HG02943 (cell line): ENCODE measurements at regions not wholly inside any gene's neighbourhood (a gene's known extent, or its start where the extent isn't known, plus 50 kb on each side); places are given as distances from the start of the nearest gene placed in this dataset.

ENCODE experiments used
- ATAC-seq: cut with Tn5 transposase; IDR thresholded peaks from one replicate; pipeline ENCODE4 v1.9.1; 2021; ENCODE audit warnings: mild to moderate bottlenecking, low read depth, moderate library complexity; ENCODE audit not compliant: unreplicated experiment

DNA sequence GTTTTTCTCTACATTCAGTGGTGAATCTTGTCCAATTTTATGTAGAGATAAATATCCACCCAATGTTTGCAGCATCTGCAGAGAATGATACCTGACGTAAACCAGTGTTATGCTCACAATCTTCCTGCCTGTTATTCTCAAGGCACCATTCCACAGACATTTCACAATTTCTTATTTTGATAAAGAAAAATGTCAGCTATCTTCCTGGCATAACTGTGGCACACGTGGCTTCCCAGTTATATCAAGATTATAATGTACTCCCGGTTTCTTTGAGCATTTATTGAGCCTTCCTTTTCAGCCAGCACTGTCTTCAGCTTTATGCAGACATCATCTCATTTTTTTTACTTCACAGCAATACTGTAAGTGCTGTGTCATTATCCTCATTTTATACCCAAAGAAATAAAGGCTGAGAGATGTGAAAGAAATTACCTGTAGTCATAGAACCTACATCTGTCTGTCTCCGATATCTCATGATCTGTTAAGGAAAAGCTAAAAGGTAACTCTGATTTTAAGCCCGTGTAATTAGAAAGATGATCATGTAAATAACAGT lies 1300.8 kb upstream of the TENM3 start:
- no peak for ATAC-seq

DNA sequence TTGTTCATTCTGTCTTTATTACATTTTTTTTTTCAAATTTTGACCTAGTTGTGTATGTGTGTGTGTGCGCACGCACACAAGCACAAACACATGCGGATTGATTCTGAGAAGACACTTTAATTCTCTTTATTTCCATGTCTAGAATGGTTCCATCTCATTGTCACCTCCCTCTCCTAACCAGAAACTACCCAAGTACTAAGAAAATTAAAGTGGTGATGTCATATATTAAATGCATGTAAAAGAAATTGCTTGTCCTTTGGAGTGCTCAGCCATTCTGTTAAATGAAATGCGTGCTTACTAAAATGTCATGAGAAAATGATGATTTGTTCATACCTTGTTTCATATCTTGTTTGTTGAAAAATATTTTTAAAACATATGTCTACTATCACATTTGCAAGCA lies 1297.0 kb upstream of the TENM3 start:
- no peak for ATAC-seq

DNA sequence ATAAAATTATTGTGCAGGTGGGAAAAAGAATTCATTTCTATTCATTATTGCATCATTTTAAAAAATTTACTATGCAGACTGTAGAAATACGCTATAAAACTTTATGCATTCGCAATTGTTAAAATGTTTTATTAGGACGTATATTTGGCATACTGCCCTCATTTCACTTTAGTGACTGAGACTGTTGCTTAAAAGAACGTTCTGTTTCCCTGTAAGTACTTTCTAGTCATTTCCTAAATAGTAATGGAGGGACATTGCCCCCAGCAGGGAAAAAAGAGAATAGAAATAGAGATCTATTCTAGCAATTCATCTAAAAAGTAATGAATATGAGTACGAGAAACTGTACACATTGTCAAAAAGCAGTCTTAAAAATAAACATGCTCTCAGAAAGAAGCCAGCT lies 1295.8 kb upstream of the TENM3 start:
- ATAC-seq = no peak

DNA sequence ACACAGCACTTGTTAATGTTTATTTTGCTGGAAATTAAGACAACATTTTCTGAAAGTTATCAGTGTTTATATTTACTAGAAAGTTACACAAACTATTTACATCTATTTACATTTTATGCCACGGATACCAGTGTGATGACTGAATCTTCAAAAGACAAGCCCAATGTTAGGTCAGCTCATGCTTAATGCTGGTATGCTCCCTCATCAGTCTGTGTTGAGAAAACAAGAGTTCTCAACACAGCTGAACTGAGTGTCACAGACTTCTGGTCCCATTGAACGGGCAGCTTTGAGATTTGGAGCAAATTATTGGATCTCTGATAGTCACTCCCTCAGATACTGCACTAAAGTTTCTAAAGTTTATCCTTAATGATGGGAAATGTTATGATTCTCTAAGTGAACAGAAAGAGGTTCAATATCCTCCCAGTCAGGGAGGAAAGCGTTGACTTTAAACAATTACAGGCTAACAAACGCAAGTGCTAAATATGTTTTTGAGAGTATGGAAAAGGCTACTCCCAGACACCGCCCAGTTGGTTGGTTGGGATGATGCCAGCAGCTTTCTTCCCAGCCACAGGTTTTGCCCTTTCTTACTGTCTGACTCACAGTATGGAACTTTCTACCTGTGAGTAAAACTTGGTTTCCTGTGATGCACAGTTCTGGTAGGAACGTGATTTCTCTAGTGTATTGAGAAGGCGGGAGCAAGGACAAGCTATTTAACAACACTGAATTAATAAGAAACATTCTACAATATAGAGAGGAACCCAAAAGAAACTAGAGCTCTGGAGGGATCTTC lies 1293.6 kb upstream of the TENM3 start:
- ATAC-seq = no peak

DNA sequence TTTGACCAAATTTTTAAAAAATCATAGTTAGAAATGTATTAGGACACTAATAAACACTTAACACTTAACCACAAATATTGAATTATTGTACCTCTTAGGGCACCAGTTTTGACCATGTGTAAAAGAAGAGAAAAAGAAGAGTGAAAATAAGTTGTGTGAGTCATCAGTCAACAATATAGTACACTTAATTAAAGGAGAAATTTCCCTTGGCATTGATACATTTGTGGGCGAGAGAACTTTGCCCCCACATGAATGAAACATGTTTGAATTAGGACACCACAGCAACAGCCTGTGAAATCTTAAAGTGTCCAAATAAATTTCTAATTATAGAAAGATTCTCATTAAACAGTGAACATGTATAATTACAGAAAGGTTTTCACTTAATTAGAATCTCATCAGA lies 1292.8 kb upstream of the TENM3 start:
- no peak for ATAC-seq

DNA sequence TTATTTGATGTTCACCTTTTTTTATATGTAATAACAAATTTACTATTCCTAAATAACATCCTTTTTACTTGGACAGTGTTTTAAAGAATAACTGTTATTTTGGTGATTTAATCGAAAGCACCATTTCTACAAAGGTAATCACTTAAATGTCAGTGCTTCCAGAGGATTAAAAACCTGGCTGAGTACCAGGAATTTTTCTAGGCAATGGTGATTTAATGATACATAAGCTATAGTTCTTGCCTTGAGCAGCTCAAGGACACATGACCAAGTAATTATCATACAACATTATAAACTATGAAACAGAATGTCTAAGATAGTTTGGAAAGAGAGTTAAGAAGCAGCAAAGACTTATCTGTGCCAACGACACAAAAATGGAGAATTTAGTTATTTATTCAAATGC lies 1291.9 kb upstream of the TENM3 start:
- ATAC-seq = no peak

DNA sequence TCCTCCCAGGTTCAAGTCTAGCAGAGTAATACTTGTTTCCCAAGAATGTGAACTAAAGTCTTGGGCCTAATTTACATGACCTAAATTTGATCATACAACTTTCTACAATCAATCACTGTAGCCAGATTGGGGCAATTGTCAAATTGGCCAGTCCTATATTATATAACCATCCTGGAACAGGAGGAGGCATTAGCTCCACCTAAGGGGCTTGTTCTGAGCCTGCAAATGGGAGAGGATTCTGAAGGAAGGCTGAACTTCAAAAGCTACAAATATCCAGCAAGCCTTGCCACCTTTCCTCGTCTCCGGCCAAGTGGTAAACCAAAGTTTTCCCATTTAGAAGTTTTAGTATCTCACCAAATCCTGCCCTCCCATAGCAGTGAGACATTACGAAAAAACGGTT lies 1289.6 kb upstream of the TENM3 start:
- ATAC-seq = no peak

DNA sequence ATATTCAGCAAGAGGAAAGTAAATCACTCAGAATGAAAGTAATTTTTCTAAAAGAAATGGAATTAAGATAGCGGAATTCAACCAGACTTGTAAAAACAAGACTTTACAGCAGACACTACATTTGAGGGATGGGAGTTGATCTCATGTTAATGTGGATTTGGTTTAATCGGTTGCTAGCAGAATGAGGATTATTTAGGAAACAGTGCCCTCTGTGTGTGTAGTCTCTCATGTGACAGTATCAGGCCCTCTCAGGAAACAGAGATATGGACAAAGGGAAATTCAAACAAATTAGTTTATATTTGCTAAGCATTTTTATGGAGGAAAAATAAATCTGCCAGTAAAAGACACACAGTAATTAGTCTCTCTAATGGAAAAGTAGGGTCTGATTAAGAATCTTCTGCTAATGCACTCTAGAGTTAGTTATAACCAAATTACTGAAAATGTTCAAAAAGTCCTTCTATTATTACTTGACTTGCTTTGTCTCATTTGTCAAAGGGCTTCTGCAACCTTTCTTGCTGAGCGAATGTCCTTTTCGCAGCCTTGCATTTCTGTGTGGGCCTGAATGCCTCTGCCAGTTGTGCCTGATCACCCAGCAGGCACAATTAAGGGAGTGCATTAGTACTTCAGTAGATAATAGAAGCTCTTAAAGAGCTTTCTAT lies 1282.3 kb upstream of the TENM3 start:
- ATAC-seq = no peak

DNA sequence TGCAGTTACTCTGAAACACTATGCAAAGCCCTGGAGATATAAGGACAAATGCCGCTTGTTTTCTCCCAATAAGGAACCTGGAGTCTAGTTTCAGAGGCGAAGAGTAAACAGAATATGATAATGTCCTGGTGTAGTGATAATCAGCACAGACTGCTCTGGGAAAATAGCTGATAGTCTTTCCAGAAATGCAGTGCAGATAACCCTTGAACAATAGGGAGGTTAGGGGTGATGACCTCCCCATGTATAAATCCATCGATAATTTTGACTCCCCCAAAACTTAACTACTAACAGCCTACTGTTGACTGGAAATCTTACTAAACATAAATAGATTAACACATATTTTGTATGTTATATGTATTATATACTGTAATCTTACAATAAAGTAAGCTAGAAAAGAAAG lies 1280.9 kb upstream of the TENM3 start:
- no peak for ATAC-seq

DNA sequence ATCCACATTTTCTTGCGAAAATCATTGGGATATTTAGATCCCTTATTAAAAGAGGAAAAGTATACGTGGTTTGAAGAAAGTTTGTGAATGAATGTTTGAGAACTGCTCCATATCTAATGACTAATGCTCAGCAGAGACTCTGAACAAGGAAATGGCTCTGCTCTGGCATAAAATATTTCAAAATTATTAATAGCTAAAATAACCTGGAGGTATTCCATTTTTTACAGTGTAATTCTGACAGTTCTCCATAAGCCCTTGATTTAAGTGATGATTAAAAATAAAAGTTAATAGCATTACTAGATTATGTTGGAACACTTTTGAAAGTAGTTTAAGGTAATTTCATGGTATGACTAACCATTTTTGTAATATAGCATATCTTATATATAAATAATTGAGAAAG lies 1276.9 kb upstream of the TENM3 start:
- ATAC-seq = no peak

DNA sequence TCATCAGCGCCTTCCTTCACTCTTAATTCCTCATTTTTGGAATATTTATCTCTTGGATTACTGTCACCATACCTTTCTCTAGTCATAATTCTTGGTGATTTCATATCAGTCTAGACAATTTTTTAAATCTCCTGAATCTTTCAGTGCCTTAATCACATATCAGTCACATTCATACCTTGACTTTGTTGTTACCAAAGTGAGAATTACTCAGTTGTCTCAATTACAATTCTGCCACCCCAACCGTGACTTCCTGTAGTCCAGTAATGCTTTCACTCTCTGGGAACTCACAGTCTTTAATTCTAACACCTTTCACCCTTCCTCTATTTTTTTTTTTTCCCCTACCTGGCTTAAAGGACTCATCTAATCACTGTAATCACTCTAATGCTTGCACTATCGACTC lies 1275.3 kb upstream of the TENM3 start:
- ATAC-seq = no peak

DNA sequence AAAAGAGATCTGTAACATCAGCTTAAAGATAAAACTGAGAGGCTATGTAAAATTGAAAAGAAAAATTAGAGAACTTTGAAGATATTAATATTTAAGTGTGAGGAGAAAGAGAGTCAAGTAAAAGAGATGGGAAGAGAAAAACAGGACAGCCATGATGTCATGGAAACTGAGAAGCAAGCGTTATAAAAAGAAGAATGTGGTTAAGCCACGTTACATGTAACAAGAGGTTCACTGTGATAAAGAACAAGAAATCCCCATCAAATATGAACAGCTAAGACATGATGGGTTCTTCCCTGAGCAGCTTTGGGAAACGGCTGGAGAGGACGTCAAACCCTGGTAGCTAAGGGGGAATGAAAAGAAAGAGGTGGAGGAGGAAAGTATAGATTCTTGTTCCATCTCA lies 1269.3 kb upstream of the TENM3 start:
- no peak for ATAC-seq

DNA sequence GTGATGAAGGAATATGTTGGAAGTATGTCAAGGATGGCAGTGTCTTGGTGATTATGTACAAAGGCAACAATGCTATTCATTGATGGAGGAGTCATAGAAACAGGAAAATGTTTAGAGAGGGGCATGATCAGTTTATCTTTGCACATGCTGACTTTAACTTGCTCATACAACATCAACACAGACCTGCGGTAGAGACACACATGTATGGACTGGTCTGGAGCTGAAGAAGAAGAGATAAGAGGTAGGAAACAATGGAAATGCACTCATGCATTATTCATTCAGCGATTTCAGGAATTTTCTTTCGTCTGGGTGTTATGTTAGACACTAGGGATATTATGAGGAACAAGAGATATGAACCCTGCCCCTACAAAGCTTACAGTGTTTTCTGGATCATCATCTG lies 1252.3 kb upstream of the TENM3 start:
- no peak for ATAC-seq

DNA sequence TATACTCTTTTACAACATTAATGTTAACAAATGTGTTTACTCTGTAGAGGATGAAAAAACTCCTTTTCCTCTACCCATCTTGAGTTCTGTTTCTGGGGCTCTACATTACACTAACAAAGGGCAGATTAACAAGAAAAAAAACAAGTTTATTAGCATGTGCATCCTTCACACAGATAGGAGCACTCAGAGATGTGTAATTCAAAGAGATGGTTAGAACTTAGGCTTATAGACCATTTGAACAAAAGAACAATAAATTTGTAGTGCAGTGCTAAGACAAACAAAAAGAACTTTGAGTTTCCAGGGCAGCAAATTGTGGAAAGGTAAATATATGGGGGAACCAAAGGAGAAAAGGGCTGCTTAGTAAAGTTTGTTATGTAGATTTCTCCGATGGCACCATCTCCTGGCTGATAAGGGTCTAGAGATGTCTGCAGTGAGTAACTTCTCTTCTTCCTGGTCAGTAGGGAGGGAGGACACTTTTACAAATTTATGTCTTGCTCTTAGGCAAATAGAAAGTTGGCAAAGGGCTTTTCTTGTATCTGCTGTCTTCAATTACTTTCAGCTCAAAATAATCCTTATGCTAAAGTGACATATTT lies 1249.9 kb upstream of the TENM3 start:
- ATAC-seq = no peak

DNA sequence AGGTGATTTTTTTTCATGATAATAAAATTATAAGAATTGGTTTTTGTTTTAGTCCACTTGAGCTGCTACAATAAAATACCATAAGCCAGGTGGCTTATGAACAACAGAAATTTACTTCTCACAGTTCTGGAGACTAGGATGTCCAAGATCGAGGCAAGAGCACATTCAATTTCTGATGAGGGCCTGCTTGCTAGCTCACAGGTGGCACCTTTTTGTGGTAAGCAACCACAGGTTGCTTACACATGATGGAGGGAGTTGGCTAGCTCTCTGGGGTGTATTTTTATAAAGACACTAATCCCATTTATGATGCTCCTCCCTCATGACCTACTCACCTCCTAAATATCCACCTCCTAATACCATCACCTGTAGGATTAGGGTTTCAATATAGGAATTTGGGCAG lies 1248.5 kb upstream of the TENM3 start:
- no peak for ATAC-seq

DNA sequence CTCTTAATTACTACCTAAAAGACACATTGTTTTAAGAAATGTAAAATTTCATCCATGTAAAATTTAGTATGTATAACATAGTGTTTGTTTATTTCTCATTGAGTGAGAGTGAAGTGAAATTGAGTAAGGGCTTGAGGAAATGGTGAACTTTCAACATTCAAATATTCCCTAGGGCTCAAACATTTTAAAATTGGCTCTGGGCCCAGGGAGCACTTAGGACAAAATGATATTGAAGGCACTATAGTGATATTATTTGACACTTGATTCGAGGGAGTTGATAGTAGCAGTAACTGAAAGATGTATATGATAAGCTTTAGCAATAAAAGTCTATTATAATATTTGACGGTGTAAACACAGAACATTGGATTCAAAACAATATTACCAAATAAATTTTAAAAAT lies 1244.0 kb upstream of the TENM3 start:
- ATAC-seq = no peak

DNA sequence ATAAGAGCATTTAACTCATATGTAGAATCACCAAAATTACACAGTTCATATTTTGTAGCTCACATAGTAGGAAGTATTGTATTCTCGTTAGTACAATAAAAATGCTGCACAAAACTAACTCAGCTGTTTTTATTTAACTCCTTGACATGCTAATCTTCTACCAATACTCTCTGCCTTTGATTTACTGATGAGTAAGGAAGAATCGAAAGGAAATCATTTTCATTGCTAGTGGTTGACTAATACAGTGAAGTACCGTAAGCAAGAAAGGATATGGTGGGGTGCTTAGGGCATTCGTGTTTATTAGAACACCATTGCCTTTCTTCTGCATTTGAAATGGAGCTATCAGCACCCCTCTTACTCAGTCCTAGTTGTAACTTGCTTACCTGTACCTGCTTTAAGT lies 1239.1 kb upstream of the TENM3 start:
- ATAC-seq = no peak

DNA sequence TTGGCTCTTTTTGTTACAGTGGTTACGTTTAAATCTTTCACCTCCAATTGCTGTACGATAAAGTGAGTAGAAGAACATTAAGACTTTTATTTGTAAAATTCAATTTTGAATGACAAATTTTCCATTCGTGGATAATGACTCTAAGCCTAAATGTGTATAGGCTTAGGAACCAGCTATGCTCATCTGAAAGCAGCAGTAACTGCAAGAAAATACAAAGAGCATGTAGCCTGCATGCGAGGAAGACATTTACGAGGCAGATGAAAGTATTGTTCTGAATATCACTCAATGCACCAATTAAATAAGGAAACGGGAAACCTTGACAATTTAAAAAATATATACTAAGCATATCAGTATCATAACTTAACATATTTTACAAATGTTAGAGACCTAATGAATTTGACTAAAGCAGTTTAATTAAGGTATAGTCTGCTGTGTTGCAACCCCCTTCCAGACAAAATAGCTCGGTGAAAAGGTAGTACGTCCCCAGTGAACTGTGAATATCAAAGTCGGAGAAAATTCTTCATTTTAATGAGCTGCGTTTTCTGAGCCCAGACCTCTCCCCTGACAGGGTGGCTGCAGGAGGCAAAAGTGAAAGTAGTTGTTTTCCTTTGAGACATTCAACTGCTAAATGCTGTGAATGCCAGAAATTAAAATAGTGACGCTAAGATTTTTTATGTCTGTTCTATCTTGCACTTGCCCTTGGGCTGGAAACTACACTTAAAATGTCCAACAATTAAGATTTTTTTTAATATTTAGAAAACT lies 1236.5 kb upstream of the TENM3 start:
- no peak for ATAC-seq

DNA sequence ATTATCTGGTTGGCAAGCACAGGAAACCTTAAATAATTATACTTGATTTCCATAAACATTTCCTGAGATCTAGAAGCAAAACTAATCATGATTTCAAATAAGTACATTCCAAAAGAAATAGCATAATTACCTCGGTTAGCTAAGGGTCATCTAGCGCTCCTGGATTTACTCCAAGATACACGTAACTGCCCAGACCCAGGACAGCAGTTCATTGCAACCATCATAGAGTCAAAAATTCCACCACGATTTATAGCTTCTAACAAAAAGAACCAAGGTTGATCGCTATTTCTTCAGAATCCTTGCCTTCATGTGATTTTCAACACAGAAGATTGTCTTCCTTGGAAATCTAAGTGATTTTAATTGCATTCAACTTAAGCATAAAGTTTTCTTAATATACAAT lies 1235.5 kb upstream of the TENM3 start:
- ATAC-seq = no peak

DNA sequence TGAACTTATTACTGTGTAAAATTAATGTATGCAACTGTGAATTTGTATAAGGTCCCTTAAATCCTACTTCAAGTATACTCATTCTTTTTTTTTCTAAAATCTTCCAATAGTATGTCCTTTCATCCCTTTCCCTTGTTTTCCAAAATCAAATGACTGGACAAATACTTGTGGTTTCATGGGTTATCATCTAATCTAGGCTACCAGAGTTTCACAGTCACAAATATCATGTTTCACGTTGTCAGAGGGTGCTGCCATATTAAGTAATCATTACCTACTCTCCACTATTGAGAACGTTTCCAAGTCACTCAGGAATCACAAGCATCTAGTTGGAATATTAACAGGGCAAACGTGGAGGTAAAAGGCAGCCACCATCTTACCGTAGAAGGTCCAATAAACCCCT lies 1235.0 kb upstream of the TENM3 start:
- ATAC-seq = no peak

DNA sequence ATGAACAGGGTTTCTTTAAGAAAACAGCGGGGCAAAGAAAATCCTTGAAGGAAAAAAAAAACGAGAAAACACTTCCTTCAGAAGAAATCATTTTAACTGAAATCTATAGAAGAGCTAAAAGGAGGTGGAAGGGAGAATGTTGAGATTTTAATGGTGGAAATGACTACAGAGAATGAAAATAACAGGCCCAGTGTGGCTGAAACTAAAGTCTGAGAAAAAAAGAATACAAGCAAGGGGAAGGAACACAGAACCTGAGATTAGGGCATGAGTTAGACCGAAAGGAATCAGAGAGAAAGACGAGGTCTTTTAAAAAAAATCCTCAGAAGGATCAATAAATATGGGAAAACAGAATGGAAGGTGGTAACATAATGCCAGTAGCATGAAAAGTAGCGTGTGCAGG lies 1230.0 kb upstream of the TENM3 start:
- no peak for ATAC-seq
